ENCODE measurements at regions not wholly inside any gene's neighbourhood (a gene's known extent, or its start where the extent isn't known, plus 50 kb on each side); places are given as distances from the start of the nearest gene placed in this dataset.

DNA sequence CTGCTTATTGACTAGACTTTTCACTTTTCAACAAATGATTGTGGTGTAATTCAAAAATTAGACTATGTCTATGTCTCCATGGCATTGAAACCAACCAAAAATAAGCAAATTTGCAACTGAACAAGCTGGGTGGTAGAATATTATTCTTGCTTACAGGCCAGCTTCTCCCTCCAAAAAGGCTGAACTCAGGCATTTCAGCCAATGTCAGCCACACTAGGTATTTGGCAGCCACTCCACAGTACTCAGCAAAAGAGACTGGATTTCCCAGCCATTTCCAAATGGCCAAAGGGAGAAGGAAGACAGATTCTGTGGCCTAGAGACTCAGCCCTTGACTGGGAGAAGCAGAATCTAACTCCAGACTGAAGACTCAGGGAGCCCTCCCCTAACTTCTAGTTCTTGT, 121.8 kb upstream of the IRX5 start:
- TF ChIP-seq, protein P1, sequence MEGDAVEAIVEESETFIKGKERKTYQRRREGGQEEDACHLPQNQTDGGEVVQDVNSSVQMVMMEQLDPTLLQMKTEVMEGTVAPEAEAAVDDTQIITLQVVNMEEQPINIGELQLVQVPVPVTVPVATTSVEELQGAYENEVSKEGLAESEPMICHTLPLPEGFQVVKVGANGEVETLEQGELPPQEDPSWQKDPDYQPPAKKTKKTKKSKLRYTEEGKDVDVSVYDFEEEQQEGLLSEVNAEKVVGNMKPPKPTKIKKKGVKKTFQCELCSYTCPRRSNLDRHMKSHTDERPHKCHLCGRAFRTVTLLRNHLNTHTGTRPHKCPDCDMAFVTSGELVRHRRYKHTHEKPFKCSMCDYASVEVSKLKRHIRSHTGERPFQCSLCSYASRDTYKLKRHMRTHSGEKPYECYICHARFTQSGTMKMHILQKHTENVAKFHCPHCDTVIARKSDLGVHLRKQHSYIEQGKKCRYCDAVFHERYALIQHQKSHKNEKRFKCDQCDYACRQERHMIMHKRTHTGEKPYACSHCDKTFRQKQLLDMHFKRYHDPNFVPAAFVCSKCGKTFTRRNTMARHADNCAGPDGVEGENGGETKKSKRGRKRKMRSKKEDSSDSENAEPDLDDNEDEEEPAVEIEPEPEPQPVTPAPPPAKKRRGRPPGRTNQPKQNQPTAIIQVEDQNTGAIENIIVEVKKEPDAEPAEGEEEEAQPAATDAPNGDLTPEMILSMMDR (IDR thresholded peaks at IDR 0.05), result no peak
- no peak for TF ChIP-seq POLR2A (IDR thresholded peaks at IDR 0.05)
